DMS114 treated with DMSO at 0.1 percent for 48 hours (cell line): ENCODE measurements at regions not wholly inside any gene's neighbourhood (a gene's known extent, or its start where the extent isn't known, plus 50 kb on each side); places are given as distances from the start of the nearest gene placed in this dataset.

Experiments
- DNase-seq: peaks from one replicate; lab custom pipeline; 2025; ENCODE audit not compliant: unreplicated experiment; lab: John Stamatoyannopoulos, UW

DNA sequence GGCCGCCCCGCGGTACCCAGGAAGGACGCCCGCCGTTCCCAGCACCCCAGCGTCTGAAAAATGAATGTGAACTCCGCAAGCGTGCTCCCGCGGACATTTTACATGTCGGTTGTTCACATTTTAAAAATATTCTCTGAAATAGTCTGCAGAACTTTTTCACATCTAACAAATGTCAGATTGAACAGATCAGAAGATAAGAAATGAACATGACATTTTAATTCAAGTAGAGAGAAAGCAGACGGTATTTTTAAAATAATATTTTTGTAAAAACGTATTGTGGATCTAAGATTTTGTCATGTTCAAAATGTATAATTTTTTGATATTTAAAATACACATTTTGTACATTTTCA, 101.8 kb upstream of the DIO3 start:
- no peak for DNase-seq

DNA sequence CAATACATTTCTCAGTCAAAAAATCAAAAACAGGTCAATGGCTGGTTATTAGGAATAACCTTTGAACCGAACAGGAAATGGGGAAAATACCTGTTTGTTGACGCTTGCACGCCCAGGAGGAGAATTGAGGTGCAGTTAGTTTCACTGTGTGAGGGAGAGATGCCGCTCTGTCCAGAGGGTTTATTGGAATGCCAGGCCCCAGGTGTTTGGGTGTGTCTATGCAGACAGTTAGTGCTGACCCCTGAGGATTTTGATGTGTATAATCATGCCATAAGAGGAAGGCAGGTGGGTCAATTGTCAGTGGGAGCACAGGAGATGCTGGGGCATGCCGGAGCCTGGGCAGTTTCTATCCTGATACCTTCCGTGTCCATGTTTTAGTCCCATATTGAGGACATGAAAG, 100.8 kb upstream of the DIO3 start:
- DNase-seq: no peak

DNA sequence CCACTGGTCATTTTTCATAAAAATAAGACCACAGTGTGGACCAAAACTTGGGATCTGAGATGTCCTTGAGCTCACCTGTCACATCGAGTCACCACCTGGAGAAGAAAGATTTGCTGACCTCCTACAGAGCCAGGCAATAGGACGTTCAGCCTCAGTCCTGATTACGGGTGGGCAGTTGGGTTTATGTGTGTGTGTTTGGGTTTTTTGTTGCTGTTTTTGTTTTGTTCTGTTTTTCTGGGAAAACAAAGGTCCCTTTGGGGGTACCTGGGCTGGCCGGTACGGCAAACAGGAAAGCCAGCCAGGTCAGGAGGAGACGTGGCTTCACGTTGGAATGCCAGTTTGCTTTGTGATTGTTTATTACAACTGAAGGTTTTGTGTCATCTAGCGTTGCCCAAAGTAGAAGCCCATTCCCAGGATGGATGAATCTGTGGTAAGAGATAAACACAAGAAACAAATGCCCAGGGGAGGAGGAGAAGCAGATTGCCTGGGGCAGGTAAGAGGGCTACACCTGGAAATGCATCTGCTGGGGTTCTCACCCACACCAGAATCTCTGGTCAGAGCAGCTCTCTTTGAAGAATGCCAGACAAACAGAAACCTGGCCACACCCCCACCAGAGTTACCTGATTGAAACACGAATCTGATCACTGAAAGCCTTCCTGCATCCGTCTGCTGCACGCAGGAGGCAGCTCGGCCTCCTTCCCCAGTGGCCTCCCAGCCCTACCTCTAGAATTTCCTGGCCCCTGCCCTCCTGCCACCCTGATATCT, 100.1 kb upstream of the DIO3 start:
- no peak for DNase-seq

DNA sequence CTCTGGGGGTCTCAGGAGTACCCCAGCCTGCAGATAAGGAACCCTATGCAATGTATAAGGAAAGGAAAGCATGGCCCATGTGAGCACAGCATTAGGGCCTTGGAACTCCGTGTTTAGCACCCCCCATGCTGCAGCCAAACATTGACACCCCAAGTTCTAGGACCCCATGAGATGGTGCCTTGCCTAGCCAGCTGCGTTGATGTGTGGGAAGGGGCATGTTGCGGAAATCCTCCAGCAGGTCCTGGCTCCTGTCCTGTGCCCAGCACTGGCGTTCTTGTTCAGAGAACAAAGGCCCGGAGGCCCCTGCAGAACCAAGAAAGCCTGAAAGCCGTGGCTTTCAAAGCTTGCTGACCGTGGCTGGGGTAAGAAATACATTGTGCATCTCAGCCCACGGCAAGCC, 99.4 kb upstream of the DIO3 start:
- no peak for DNase-seq

DNA sequence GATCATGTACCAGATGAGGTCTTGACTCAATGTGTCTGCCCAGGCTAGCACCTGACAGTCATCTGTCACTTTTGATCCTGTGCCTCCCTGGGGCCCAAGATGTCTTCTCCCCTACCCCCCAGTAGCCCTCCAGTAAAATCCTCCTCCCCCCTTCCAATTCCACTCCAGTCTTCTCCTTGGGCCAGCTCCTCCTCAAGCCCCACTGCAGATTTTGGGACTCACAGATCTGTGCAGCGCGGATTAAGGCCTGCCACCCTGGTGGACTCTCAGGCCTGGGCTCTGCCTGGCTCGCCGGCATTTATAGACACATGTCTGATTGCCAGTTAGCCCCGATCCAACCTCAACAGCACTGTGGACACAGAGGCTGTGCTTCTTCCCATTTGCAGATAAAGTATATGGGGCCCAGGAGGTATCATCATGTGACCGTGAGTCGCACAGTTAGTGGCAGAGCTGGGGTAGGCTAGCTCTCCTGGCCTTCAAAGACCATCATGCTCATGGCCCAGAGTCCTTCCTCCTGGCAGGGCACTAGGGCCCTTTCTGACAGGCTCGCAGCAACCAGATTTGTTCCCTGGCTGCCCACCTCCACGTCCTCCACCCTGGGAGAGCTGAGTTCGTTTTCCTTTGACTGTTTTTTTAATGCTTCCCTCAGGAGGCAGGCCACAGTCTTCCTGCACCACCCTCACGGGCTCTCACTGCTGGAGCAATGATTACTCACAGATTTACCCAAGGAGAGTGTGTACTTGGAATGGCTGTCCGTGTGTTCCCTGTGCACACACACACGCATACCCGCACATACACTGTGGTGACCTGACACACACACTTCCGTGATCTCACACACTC, 98.3 kb upstream of the DIO3 start:
- DNase-seq: no peak

DNA sequence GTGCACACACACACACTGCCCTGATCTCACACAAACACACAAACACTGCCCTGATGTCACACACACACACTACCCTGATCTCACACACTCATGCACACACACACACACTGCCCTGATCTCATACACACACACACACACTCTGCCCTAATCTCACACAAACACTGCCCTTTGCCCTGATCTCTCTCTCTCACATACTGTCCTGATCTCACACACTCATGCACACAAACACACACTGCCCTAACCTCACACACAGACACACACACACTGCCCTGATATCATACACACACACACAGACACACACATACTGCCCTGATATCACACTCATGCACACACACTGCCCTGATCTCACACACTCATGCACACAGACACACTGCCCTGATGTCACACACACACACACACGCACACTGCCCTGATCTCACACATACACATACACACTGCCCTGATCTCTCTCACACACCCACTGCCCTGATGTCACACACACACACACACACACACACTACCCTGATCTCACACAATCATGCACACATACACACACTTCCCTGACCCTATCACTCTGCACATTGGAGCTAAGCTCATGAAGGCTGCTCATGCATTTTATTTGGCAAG, 97.6 kb upstream of the DIO3 start:
- no peak for DNase-seq

DNA sequence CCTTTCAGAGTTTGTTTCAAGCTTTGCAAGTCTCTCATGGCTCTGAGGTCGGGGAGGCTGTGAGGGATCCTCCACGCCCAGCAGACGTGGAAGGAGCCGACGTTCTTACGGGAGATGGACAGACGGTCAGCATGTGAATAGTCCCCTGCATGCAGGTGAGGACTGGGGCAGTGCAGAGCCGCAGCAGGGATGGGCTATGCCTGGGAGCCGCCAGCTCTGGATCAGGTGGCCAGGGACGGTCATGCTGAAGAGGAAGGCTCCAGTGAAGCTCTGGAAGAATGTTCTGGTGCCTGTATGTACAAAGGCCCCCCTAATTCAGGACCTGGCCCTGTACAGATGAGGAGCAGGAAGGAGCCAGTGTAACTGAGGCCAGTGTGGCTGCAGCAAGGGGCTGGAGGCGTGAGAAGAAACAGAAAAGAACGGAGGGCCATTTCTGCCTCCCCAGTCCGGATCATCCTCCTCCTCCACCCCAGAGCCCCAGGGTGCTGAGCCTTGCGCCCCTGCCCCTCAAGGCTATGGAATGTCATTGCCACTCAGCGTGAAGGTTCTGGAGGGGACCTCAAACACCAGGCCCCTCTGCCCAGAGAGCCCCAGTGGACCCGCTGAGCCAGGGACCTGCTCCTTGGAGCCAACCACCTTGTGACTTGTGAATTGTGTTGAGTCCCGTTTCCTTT, 96.8 kb upstream of the DIO3 start:
- no peak for DNase-seq

DNA sequence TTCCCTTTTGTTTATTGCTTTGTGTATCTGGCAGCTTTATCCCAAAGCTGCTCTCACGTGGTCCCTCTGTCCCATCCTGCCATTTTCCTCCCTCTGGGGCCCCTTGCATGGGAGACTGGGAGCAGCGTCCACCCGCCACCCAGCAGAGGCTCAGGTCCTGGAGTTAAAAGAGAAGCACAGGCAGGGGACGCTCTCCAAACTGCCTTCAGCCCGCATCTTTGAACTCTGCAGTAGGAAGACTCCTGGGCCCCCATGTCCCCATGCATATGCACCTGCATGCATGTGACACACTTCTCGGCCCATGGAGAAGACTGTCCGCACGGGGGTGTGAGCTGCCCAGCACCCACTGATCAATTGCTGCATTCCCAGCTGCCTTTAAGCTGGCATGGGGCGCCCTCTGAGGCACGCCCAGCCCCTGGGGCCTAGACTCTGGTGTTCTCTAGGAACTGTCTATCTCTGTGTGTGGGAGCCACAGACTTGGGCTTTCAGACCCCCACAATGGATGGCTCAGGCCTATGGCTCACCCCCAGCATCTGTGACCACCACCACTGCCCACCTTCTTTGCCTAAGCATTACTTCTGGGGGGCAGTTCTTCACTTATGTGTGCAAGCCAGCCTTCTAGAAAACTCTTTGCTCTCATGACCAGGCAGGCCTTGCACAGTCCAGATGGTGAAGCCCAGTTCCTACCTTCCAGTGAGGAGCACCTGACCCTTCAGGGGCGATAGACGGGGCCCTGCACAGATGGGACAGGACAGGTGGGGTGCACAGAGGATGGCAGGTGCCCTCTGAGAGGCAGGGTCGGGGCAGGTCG, 96.1 kb upstream of the DIO3 start:
- DNase-seq: no peak

DNA sequence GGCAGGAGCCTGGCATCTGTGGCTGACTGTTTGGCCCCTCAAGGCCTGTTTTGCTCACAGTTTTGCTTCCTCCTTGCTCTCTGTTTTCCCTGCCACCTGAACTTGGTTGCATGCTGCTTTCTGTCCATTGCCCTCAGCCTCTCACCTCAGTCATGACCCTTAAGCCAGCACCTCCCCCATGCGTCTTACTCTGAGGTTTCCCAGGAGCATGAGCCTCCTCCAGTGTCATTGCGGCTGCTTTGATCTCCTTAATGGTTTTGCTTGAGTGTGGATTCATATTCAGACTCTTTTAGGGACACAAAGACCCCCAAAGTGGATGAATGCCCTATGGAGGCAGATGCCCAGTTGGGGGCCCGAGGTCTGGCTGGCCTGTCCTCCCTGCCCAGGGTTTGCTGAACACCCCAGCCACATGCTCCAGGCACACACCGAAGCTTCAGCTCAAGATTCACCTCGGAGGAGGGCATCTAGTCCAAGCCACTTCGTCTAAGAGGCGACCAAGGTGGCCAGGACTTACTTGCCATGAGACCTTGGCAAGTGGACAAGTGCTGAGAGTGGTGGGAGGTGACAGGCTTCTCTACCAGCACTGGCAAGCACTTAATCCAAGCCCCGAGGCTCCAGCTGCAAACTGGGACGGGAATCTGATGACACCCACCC, 95.4 kb upstream of the DIO3 start:
- DNase-seq: no peak

DNA sequence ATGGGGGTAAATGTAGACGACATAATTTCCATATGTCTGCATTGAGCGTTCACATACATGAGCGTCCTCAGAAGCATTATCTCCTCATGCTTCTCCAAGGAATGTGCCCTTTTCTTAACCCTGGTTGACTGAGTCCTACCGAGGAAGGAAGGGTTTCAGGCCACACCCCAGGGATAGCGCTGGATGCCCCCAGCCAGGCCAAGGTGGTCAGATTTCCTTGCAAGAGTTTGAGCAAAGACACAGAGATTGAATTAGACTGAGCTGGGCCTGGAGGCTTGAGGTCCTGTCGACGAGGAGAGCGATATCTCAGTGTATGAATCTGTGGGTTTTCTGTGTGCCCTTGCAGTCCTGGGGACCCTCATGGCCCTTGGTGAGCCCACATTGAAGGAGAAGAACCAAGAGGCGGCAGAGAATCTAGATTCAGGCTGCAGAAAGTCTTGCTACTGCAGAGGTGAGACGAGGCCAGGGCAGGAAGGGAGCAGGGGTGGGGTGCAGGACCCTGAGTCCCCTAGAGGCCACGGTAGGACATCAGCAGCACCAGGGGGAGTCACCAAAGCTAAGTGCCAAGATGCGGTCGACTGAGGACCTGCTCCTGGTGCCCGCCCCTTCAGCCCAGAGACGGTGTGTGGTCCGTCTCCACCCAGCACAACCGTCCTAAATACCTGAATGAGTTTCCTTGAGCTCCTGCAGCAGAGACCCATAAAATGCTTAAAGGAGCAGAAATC, 94.7 kb upstream of the DIO3 start:
- DNase-seq: no peak

DNA sequence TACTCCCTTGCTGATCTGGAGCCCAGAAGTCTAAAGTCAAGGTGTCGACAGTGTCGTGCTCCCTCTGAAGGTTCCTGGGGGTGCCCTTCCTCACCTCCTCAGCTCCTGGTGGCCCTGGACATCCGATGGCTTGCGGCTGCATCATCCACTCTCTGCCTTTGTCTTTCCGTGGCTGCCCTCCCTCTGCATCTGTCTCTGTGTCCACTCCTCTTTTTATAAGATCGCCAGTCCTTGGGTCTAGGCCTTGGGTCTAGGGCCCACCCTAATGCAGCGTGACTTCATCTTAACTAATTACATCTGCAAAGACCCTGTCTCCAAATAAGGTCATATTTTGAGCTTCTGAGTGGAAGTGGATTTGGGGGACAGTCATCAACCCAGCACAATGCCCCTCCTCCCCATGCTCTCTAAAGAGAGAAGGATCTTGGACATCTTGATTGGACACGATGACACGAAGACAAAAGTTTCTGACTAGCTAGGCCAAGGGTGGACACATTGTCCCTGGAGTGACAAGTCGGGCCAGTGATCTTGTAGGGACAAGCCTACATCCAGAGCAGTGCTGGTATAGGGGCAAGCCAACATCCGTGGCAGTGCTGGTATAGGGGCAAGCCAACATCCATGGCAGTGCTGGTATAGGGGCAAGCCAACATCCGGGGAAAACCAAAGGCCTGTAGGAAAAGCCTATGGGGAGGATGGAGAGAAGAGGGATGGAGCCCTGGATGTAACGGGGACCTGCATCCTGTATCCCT, 93.9 kb upstream of the DIO3 start:
- DNase-seq: no peak

DNA sequence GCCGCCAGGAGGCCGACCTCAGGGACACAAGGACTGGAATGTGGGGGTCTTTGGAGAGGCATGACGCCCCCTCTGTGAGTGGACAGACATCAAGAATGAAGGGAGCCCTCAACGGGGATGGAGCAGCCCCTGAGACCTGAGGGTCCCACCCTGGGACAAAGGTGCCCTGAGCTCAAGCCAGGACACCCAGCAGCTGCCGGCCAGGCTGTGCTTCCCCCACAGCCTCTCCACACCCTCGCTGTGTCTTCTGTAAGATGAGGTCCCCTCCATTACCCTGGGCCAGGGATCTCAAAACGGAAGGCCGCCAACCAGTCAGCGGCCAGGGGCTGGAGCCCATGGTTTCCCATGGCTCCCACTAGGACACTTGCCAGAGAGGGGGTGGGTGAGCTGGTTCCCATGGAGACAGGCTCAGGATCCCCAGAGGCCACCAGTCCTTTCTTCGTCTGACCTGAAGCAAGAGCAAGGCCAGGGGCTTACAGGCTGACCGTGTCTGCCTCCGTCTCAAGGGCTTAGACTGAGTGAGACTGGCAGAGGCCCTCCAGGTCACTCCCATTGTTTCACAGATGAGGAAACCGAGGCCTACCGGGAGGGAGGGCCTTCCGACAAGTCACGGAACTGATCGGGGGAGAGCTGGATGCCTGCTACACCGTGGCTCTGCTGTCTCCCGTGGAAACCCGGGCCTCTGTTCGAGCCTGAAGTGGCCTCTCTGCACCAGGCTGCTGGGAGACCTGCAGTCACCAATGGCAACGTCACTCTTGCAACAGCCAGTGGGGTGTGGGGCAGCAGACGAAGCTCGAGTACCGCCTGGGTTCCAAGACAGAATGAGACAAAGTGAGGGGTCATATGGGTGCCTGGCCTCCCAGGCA, 91.7 kb upstream of the DIO3 start:
- DNase-seq: no peak

DNA sequence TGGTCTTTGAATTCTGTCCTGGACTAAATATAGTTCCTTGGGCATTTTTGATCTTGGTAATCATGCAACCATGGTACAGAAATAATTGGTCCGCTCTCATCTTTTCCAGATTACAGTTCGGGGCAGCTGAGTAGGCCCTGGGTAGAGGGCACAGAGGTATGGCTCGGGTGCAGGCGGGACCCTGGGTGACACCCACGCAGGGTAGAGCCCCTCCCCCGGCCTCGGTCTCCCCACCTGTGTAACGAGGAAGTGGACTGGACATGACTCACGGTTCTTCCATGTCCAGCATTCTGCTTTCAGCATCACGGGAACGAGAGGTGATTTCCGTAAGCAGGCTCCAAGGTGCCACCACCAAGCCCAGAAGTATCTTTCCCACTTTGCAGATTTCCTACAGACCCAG, 91.0 kb upstream of the DIO3 start:
- DNase-seq: no peak

DNA sequence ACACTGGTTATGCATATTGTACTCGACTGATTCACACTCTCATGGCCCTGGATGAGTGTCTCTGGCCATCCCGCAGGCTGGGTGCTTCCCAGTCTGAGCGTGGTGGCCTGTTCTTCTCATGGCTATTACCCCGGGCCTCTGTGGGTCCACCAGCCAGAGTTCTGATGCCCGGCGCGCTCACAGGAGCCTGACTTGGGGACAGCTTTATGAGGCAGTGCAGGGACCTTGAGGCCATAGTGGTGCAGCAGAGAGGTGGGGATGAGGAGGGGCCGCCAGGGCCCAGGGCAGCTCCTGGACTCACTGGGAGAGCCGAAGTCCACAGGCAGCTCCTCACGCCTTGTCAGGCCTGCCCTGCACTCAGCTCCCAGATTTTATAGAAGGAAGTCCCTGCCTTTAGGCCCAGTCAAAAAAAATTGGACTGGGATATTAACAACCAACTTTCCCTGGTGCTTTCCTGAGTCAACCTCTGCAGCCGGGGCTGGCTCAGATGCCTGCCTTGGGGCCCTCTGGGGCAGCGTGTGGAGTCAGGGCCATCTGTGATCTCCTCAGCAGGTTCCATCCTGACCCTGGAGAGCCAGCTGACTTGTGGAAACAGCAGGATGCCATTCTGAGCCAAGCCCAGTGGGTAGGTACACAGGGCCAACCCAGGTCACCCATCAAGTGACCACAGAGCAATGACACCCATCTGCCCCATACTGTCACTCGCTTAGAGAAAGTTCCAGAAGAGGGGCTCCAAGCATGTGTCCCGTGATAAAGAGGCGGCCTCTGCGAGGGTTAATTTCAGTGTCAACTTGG, 89.4 kb upstream of the DIO3 start:
- DNase-seq: no peak

DNA sequence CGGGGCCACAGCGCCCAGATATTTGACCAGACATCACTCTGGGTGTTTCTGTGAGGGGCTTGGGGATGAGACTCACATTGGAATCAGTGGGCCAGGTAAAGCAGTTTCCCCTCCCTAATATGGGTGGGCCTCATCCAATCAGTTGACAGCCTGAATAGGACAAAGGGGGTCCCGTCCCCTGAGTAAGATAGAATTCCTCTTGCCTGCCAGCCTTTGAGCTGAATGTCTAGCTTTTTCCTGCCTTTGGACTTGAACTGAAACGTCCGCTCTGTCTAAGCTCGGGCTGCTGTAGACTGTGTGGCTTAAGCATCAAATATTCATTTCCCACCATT, 88.8 kb upstream of the DIO3 start:
- DNase-seq: no peak

DNA sequence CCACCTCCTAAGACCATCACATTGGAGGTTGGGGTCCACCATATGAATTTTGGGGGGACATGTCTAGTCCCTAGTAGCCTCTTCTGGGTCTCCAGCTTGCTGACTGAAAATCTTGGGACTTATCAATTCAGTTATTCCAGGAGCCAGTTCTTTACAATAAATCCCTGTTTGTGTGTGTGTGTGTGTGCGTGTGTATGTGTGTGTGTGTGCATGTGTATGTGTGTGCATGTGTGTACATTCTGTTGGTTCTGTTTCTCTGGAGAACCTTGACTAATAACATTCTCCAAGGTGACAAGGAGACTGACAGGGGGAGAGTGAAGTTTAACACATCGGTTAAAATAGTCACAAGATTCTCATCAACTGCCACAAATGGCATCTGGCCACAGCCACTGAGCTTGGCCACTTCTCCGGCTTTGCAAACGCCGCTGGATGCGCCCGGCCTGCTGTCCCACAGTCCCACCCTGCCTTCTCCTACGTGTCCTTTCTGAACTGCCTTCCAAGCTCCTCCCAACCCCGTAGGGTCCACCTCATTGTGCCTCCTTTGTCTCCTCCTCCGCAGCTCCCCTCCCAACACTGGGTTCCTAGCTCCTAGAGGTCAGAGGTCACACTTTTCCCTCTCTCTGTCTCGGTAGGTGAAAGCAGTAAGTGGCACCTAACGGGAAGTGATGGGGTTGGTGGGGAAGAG, 88.1 kb upstream of the DIO3 start:
- DNase-seq: no peak
